Right lobe of liver (tissue), 6 donors: ENCODE measurements at regions not wholly inside any gene's neighbourhood (a gene's known extent, or its start where the extent isn't known, plus 50 kb on each side); places are given as distances from the start of the nearest gene placed in this dataset.

ENCODE experiments used
- ATAC-seq, 4 donors: fragments of 200-7000 bp; cut with Tn5 transposase; one replicate each; pipeline ENCODE4 v1.9.1; 2020; ENCODE audit warnings: mild to moderate bottlenecking in 4 of 4, moderate library complexity in 4 of 4
- DNase-seq, 3 donors: peaks; one replicate each; pipeline ENCODE4 v3.0.0-alpha.2; 2020
- H3K27ac ChIP-seq, 3 donors: fragments of 200-600 bp; one replicate each; pipeline ENCODE4 v1.8.0; 2022
- H3K27me3 ChIP-seq, 2 donors: fragments of 200-600 bp; one replicate each; pipeline ENCODE4 v1.8.0; 2022
- H3K36me3 ChIP-seq, 4 donors: fragments of 200-600 bp; sonication (generic) in 1 of 4; one replicate each; pipeline versions ENCODE4 v1.5.1 to v1.8.0; 2017 to 2022; ENCODE audit warnings: control low read depth in 1 of 4
- H3K4me1 ChIP-seq, 4 donors: fragments of 200-600 bp; sonication (generic) in 1 of 4; one replicate each; pipeline versions ENCODE4 v1.5.1 to v1.8.0; 2017 to 2022; ENCODE audit warnings: control low read depth in 1 of 4
- H3K4me3 ChIP-seq, 3 donors: fragments of 200-600 bp; one replicate each; pipeline ENCODE4 v1.8.0; 2022
- H3K9me3 ChIP-seq, 4 donors: fragments of 200-600 bp; sonication (generic) in 1 of 4; one replicate each; pipeline versions ENCODE4 v1.5.1 to v1.8.0; 2017 to 2022; ENCODE audit warnings: control low read depth in 1 of 4
- CTCF ChIP-seq, 4 donors: fragments of 200-600 bp in 3 of 4; fragments of 450-650 bp in 1 of 4; IDR thresholded peaks; one replicate each; pipeline versions ENCODE4 v1.5.1 to v1.8.0; 2016 to 2022; ENCODE audit warnings: antibody characterized with exemption in 4 of 4, mild to moderate bottlenecking in 2 of 4
- POLR2A ChIP-seq: fragments of 450-650 bp; IDR thresholded peaks from one replicate; pipeline ENCODE4 v1.6.1; 2017; ENCODE audit warnings: antibody characterized with exemption, mild to moderate bottlenecking
- WGBS: methylation state at CpG from one replicate; pipeline ENCODE4 v1.1.6; 2018; ENCODE audit warnings: low coverage, low lambda C conversion rate; ENCODE audit not compliant: insufficient coverage; ENCODE audit errors: missing lambda C conversion rate; 5-methylcytosine and 5-hydroxymethylcytosine counted together
- intact Hi-C, 2 donors: fragments of 100-400 bp; cut with DNase I; formaldehyde crosslinking; loops; one replicate each; pipeline versions ENCODE4 v1.11.2 to v1.14.1; 2022
- donor health status: DM: no; HTN: yes; CAD: no.
- donor health status: DM: no; HTN: no; CAD: no.
- donor health status: DM: no; HTN: no; CAD: no.
- donor health status: DM: no; HTN: yes; CAD: no.
- donor health status: DM: no; HTN: yes; CAD: no.

- no peaks in the 10 kb centered on the region for H3K4me1 ChIP-seq
- H3K4me3 ChIP-seq: no peak overlapping the region
- intact Hi-C loops: no loop called here
- no peak for DNase-seq
- no peaks in the 10 kb centered on the region for H3K27me3 ChIP-seq
- TF ChIP-seq CTCF (IDR thresholded peaks at IDR 0.05) (no peak), POLR2A (no peak)
- 63% methylated on average over 10 of the region's 13 CpGs for WGBS
- H3K36me3 ChIP-seq: no peaks in the 10 kb centered on the region
- H3K27ac ChIP-seq: no peak overlapping the region
- ATAC-seq: no peak
- no peaks in the 10 kb centered on the region for H3K9me3 ChIP-seq
These were observed 295.7 kb upstream of the TSHZ2 start for GRCh38 chr20:52676283-52676995.

- H3K27ac ChIP-seq: no peak overlapping the region
- H3K9me3 ChIP-seq: no peaks in the 10 kb centered on the region
- DNase-seq (no peak), ATAC-seq (no peak)
- H3K4me1 ChIP-seq: no peaks in the 10 kb centered on the region
- intact Hi-C loops: no loop called here
- 32% methylated on average over 4 of the region's 4 CpGs for WGBS
- no peaks in the 10 kb centered on the region for H3K36me3 ChIP-seq
- TF ChIP-seq CTCF (IDR thresholded peaks at IDR 0.05) (no peak), POLR2A (no peak)
- no peak overlapping the region for H3K4me3 ChIP-seq
- no peaks in the 10 kb centered on the region for H3K27me3 ChIP-seq
These were observed 296.8 kb upstream of the TSHZ2 start for GRCh38 chr20:52675375-52675774.

GRCh38 chr20:52668626-52669025 is 303.5 kb upstream of the TSHZ2 start:
- Histone ChIP-seq H3K9me3 (no peaks in the 10 kb centered on the region), H3K27me3 (no peaks in the 10 kb centered on the region), H3K4me1 (no peaks in the 10 kb centered on the region), H3K4me3 (no peak overlapping the region), H3K27ac (no peak overlapping the region), H3K36me3 (no peaks in the 10 kb centered on the region)
- intact Hi-C loops: no loop called here
- no peak for TF ChIP-seq CTCF (IDR thresholded peaks at IDR 0.05)
- TF ChIP-seq POLR2A: no peak
- no peak for DNase-seq
- WGBS: 72% methylated on average over 3 of the region's 3 CpGs
- ATAC-seq: no peak

- WGBS: 94% methylated on average over 5 of the region's 5 CpGs
- H3K27me3 ChIP-seq: no peaks in the 10 kb centered on the region
- H3K4me3 ChIP-seq: no peak overlapping the region
- no peaks in the 10 kb centered on the region for H3K4me1 ChIP-seq
- TF ChIP-seq CTCF (IDR thresholded peaks at IDR 0.05) (no peak), POLR2A (no peak)
- H3K27ac ChIP-seq: no peak overlapping the region
- DNase-seq (no peak), ATAC-seq (no peak)
- H3K9me3 ChIP-seq: no peaks in the 10 kb centered on the region
- H3K36me3 ChIP-seq: no peaks in the 10 kb centered on the region
- intact Hi-C loops: no loop called here
These were observed 304.8 kb upstream of the TSHZ2 start for GRCh38 chr20:52667358-52667757.
